Loucy (cell line): ENCODE measurements at regions not wholly inside any gene's neighbourhood (a gene's known extent, or its start where the extent isn't known, plus 50 kb on each side); places are given as distances from the start of the nearest gene placed in this dataset.

Experiments used
- CTCF ChIP-seq: fragments of 200-600 bp; sonication (generic); conservative IDR thresholded peaks from 2 replicates; pipeline ENCODE4 v1.5.1; 2014; ENCODE audit warnings: mild to moderate bottlenecking, antibody characterized with exemption, low read length
- EZH2phosphoT487 ChIP-seq: fragments of 200-600 bp; IDR thresholded peaks from 2 replicates; pipeline ENCODE4 v1.6.1; 2018; ENCODE audit warnings: antibody characterized with exemption, mild to moderate bottlenecking, moderate library complexity, borderline replicate concordance

GRCh38 chr22:22193923-22194322, 50.7 kb upstream of the VPREB1 start:
- TF ChIP-seq CTCF (no peak), EZH2phosphoT487 (no peak)
